ENCODE measurements at regions not wholly inside any gene's neighbourhood (a gene's known extent, or its start where the extent isn't known, plus 50 kb on each side); places are given as distances from the start of the nearest gene placed in this dataset.

DNA sequence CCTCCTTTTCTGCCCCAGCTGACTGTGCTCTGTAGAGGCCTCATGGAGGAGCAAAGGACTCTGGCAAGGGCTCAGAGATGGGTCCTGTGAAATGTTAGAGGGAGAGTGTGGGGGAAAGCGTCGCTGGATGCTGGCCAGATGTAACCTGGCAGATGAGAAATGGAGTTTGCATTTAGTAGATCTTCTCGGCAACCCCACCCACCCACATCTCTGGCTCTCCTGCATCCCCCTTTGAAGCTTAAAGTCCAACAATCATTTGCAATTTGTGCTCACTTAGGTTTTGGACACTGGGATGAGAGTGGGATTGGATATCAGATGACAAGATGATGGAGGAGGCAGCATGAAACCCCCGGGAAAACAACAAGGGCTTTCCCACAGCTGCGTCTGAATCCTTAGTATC lies 523.6 kb upstream of the MCTP2 start:
- no peak overlapping the region for H2AFZ ChIP-seq

DNA sequence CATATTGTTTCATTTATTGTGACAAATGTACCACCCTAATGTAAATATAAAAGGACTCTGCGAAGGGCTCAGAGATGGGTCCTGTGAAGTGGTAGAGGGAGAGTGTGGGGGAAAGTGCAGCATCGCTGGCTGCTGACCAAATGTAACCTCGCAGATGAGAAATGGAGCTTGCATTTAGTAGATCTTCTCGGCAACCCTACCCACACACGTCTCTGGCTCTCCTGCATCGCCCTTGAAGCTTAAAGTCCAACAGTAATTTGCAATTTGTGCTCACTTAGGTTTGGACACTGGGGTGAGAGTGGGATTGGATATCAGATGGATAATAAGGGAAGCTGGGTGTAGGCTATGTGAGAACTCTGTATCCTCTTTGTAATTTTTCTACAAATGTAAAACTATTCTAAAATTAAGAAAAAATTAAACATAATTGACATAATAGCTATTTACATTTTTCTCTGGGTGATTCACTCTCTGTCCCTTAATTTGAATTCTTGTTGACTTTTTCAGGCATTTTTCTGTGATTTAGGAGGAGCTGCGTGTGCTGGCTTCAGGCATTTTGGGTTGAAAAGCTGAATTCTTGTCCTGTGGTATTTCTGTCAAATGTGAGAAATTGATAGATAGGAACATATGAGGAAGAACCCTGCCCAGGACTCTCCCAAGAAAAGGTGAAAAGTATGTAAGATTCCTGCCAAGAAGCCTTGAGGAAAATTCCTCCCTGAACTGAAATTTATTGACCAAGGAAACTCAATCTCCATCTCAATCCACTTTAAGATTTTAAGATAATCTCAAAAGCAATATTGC lies 524.7 kb upstream of the MCTP2 start:
- no peak overlapping the region for H2AFZ ChIP-seq
- H3K27me3 ChIP-seq, result no peaks in the 10 kb centered on the region
- no peak overlapping the region for H3K27ac ChIP-seq
- 83% methylated on average over 7 of the region's 7 CpGs for WGBS (ENCODE audit: low lambda C conversion rate, missing lambda C conversion rate)
- no peaks in the 10 kb centered on the region for H3K36me3 ChIP-seq (replicated peaks; ENCODE audit: insufficient read depth, low read depth)
- no peak overlapping the region for H3K4me2 ChIP-seq
- no peaks in the 10 kb centered on the region for H3K4me1 ChIP-seq (ENCODE audit: insufficient read depth)
- no peak for DNase-seq (ENCODE audit: low spot score)
- H3K9me2 ChIP-seq (replicated peaks; ENCODE audit: insufficient read depth), result no peaks in the 10 kb centered on the region
- no peak overlapping the region for H3K4me3 ChIP-seq
- H4K20me1 ChIP-seq (ENCODE audit: insufficient read depth, poor library complexity, severe bottlenecking), result no peaks in the 10 kb centered on the region
- TF ChIP-seq, protein P1, sequence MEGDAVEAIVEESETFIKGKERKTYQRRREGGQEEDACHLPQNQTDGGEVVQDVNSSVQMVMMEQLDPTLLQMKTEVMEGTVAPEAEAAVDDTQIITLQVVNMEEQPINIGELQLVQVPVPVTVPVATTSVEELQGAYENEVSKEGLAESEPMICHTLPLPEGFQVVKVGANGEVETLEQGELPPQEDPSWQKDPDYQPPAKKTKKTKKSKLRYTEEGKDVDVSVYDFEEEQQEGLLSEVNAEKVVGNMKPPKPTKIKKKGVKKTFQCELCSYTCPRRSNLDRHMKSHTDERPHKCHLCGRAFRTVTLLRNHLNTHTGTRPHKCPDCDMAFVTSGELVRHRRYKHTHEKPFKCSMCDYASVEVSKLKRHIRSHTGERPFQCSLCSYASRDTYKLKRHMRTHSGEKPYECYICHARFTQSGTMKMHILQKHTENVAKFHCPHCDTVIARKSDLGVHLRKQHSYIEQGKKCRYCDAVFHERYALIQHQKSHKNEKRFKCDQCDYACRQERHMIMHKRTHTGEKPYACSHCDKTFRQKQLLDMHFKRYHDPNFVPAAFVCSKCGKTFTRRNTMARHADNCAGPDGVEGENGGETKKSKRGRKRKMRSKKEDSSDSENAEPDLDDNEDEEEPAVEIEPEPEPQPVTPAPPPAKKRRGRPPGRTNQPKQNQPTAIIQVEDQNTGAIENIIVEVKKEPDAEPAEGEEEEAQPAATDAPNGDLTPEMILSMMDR (IDR thresholded peaks at IDR 0.05; ENCODE audit: poor library complexity), result no peak
- TF ChIP-seq EZH2 (IDR thresholded peaks at IDR 0.05; ENCODE audit: borderline replicate concordance) (no peak), EZH2phosphoT487 (IDR thresholded peaks at IDR 0.05; ENCODE audit: low read depth, severe bottlenecking, unreplicated experiment) (no peak)
- no peaks in the 10 kb centered on the region for H3K9me3 ChIP-seq (ENCODE audit: low read depth)
- H3K79me2 ChIP-seq, result no peaks in the 10 kb centered on the region

More for the DNA sequence above, 523.6 kb upstream of the MCTP2 start:
- Histone ChIP-seq H3K9me3 (ENCODE audit: low read depth) (no peaks in the 10 kb centered on the region), H3K36me3 (replicated peaks; ENCODE audit: insufficient read depth, low read depth) (no peaks in the 10 kb centered on the region), H3K27ac (no peak overlapping the region), H4K20me1 (ENCODE audit: insufficient read depth, poor library complexity, severe bottlenecking) (no peaks in the 10 kb centered on the region), H3K27me3 (no peaks in the 10 kb centered on the region), H3K4me3 (no peak overlapping the region), H3K4me1 (ENCODE audit: insufficient read depth) (no peaks in the 10 kb centered on the region), H3K79me2 (no peaks in the 10 kb centered on the region), H3K9me2 (replicated peaks; ENCODE audit: insufficient read depth) (no peaks in the 10 kb centered on the region), H3K4me2 (no peak overlapping the region)
- 61% methylated on average over 5 of the region's 5 CpGs for WGBS (ENCODE audit: low lambda C conversion rate, missing lambda C conversion rate)
- DNase-seq (ENCODE audit: low spot score), result no peak
- TF ChIP-seq, protein P1 (IDR thresholded peaks at IDR 0.05; ENCODE audit: poor library complexity), result no peak
- no peak for TF ChIP-seq EZH2 (IDR thresholded peaks at IDR 0.05; ENCODE audit: borderline replicate concordance)
- no peak for TF ChIP-seq EZH2phosphoT487 (IDR thresholded peaks at IDR 0.05; ENCODE audit: low read depth, severe bottlenecking, unreplicated experiment)

DNA sequence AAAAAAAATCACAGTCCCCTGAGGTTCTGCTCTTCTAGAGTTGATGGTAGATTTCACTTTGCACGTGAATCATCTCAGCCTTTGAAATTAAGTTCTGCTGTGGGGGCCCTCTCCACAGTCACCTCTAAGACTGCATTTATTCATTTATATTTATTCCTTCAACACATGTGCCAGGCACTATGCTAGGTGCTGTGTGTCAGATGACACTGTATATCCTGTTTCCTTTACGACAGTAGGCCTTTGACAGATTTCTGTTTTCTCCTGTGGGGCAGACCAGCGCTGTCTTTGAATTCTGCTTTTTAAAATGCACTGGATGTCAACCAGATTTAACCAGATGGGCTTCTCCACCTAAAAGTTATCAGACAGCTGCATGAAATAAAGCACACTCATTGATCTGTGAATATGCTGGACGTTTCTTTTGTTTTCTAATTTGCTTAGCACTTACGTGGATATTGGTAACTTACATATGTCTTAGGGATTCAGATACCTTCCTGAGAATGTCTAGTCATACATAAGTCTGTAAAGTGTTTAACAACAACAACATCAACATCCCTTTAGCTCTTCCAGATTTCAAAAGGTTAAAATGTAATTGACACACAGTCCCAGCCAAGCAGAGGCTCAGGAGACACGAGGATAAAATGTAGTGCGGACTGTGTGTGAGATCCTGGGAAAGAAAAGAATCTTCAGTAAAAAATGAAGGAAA lies 525.5 kb upstream of the MCTP2 start:
- Histone ChIP-seq H3K4me3 (no peak overlapping the region), H3K9me2 (replicated peaks; ENCODE audit: insufficient read depth) (no peaks in the 10 kb centered on the region), H3K79me2 (no peaks in the 10 kb centered on the region), H3K9me3 (ENCODE audit: low read depth) (no peaks in the 10 kb centered on the region), H3K27ac (no peak overlapping the region), H3K4me2 (no peak overlapping the region), H3K27me3 (no peaks in the 10 kb centered on the region), H3K4me1 (ENCODE audit: insufficient read depth) (no peaks in the 10 kb centered on the region), H3K36me3 (replicated peaks; ENCODE audit: insufficient read depth, low read depth) (no peaks in the 10 kb centered on the region), H4K20me1 (ENCODE audit: insufficient read depth, poor library complexity, severe bottlenecking) (no peaks in the 10 kb centered on the region), H2AFZ (no peak overlapping the region)
- WGBS (ENCODE audit: low lambda C conversion rate, missing lambda C conversion rate), result 83% methylated on average over 7 of the region's 7 CpGs
- TF ChIP-seq, protein P1 (IDR thresholded peaks at IDR 0.05; ENCODE audit: poor library complexity), result no peak
- TF ChIP-seq EZH2phosphoT487 (IDR thresholded peaks at IDR 0.05; ENCODE audit: low read depth, severe bottlenecking, unreplicated experiment) (no peak), EZH2 (IDR thresholded peaks at IDR 0.05; ENCODE audit: borderline replicate concordance) (no peak)
- DNase-seq (ENCODE audit: low spot score), result no peak

All from hepatocyte (in vitro differentiated cells).